Hindlimb muscle (tissue), 1 donor: ENCODE measurements at regions not wholly inside any gene's neighbourhood (a gene's known extent, or its start where the extent isn't known, plus 50 kb on each side); places are given as distances from the start of the nearest gene placed in this dataset.

Experiments
- DNase-seq: peaks from one replicate; pipeline ENCODE4 v3.0.0-alpha.2; 2013

GRCh38 chr21:16552880-16553279, 823.1 kb downstream of the USP25 start:
- DNase-seq = no peak

- DNase-seq = no peak
Measured at GRCh38 chr21:16554503-16554902, 824.7 kb downstream of the USP25 start.

GRCh38 chr21:16563116-16563515, 833.3 kb downstream of the USP25 start:
- DNase-seq = no peak

GRCh38 chr21:16563795-16564194, 834.0 kb downstream of the USP25 start:
- DNase-seq = no peak

GRCh38 chr21:16568244-16568643, 838.5 kb downstream of the USP25 start:
- no peak for DNase-seq

GRCh38 chr21:16568661-16569060, 838.9 kb downstream of the USP25 start:
- no peak for DNase-seq

- DNase-seq = no peak
Measured at GRCh38 chr21:16569679-16570078, 839.9 kb downstream of the USP25 start.

GRCh38 chr21:16570171-16570570, 840.4 kb downstream of the USP25 start:
- DNase-seq = no peak

GRCh38 chr21:16570856-16571255, 841.1 kb downstream of the USP25 start:
- DNase-seq = no peak

- no peak for DNase-seq
Measured at GRCh38 chr21:16571594-16571993, 841.8 kb downstream of the USP25 start.

GRCh38 chr21:16572032-16572431, 842.2 kb downstream of the USP25 start:
- DNase-seq = no peak

GRCh38 chr21:16573578-16573977, 843.8 kb downstream of the USP25 start:
- no peak for DNase-seq

- DNase-seq = no peak
Measured at GRCh38 chr21:16577975-16578374, 848.2 kb downstream of the USP25 start.

GRCh38 chr21:16578912-16579311, 849.1 kb downstream of the USP25 start:
- no peak for DNase-seq

GRCh38 chr21:16579538-16579937, 849.8 kb downstream of the USP25 start:
- peak; percentile 94 for DNase-seq

- DNase-seq = no peak
Measured at GRCh38 chr21:16580661-16581060, 850.9 kb downstream of the USP25 start.

GRCh38 chr21:16583556-16583955, 853.8 kb downstream of the USP25 start:
- no peak for DNase-seq

GRCh38 chr21:16584756-16585155, 855.0 kb downstream of the USP25 start:
- no peak for DNase-seq

GRCh38 chr21:16585896-16586295, 856.1 kb downstream of the USP25 start:
- no peak for DNase-seq

GRCh38 chr21:16587141-16587581, 857.4 kb downstream of the USP25 start:
- DNase-seq = peak; percentile 62

- peak; percentile 69 for DNase-seq
Measured at GRCh38 chr21:16587681-16588375, 858.0 kb downstream of the USP25 start.

- peak; percentile 78 for DNase-seq
Measured at GRCh38 chr21:16588433-16588860, 858.7 kb downstream of the USP25 start.

GRCh38 chr21:16589006-16589898, 859.5 kb downstream of the USP25 start:
- DNase-seq = no peak

- no peak for DNase-seq
Measured at GRCh38 chr21:16590186-16590585, 860.4 kb downstream of the USP25 start.
